ENCODE measurements at regions not wholly inside any gene's neighbourhood (a gene's known extent, or its start where the extent isn't known, plus 50 kb on each side); places are given as distances from the start of the nearest gene placed in this dataset.

DNA sequence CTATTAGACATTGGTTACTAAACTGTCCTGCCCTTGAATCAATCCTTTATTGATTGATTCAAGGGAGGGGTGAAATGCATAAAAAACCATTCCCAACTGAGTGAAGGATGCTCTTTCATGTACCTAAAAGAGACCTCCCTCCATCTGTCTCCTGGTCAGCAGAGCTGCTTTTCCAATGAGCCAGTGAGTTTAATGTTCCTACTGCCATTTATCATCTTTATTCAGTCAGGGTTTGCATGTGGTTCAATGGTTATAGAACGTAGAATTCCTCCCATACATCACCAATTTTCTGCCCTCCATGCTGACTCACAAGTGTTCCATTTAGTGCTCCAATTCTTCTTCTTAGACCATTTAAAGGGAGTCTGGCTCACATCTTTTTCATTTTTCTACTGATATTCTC, 199.1 kb upstream of the PCSK5 start:
- no peak overlapping the region for H2AFZ ChIP-seq (ENCODE audit: low read depth, low read length)
- no peak overlapping the region for H3K9ac ChIP-seq (replicated peaks; ENCODE audit: extremely low read depth, insufficient read depth, low read length)
- dilution Hi-C loops (cut with MboI; ENCODE audit: extremely low pct_ligation_motif_present, low sequenced_read_pairs), result no loop called here
- H3K27ac ChIP-seq (ENCODE audit: insufficient read depth, low read depth, low read length), result no peak overlapping the region
- no peaks in the 10 kb centered on the region for H3K9me3 ChIP-seq (replicated peaks; ENCODE audit: control insufficient read depth, insufficient read depth, low read length)
- intact Hi-C loops (cut with micrococcal nuclease), result no loop called here
- CTCF ChIA-PET, result no interaction called here
- H3K4me1 ChIP-seq (ENCODE audit: control insufficient read depth, extremely low read depth, insufficient read depth, low read length), result no peaks in the 10 kb centered on the region
- FAIRE-seq (no peak), DNase-seq (ENCODE audit: low read depth, low spot score) (no peak)
- no peak for TF ChIP-seq POLR2A (IDR thresholded peaks at IDR 0.05; ENCODE audit: low read depth, low read length)
- no peak for TF ChIP-seq MAX (IDR thresholded peaks at IDR 0.05; ENCODE audit: insufficient read depth, insufficient read length)
- no peak for TF ChIP-seq FOS (IDR thresholded peaks at IDR 0.05; ENCODE audit: borderline replicate concordance, insufficient read depth, low read length)
- TF ChIP-seq JUN (IDR thresholded peaks at IDR 0.05; ENCODE audit: borderline replicate concordance, insufficient read depth, insufficient read length, low read depth), result no peak
- TF ChIP-seq EZH2 (IDR thresholded peaks at IDR 0.05; ENCODE audit: borderline replicate concordance, low read depth, low read length, severe bottlenecking), result no peak
- no TSS peak for BruUV-seq (replicated peaks)
- H3K36me3 ChIP-seq (ENCODE audit: control insufficient read depth in 2 of 2, extremely low read depth in 1 of 2, insufficient read depth in 2 of 2, low read length in 2 of 2), result no peaks in the 10 kb centered on the region
- no peaks in the 10 kb centered on the region for H3K27me3 ChIP-seq (ENCODE audit: control insufficient read depth in 2 of 2, insufficient read depth in 2 of 2, low read length in 2 of 2)
- no peaks in the 10 kb centered on the region for H4K20me1 ChIP-seq (replicated peaks; ENCODE audit: control insufficient read depth, extremely low read depth, insufficient read depth, low read length)
- H3K79me2 ChIP-seq (ENCODE audit: control insufficient read depth, insufficient read depth, low read length), result no peaks in the 10 kb centered on the region
- H3K4me2 ChIP-seq (ENCODE audit: insufficient read depth, low read length), result no peak overlapping the region
- H3K9me1 ChIP-seq (replicated peaks; ENCODE audit: control insufficient read depth, extremely low read depth, insufficient read depth, low read length), result no peaks in the 10 kb centered on the region
- POLR2A ChIA-PET, result no interaction called here
- H3K4me3 ChIP-seq (replicated peaks in 1 of 3; ENCODE audit: insufficient read depth in 1 of 3, low read depth in 1 of 3, low read length in 3 of 3), result no peak overlapping the region

DNA sequence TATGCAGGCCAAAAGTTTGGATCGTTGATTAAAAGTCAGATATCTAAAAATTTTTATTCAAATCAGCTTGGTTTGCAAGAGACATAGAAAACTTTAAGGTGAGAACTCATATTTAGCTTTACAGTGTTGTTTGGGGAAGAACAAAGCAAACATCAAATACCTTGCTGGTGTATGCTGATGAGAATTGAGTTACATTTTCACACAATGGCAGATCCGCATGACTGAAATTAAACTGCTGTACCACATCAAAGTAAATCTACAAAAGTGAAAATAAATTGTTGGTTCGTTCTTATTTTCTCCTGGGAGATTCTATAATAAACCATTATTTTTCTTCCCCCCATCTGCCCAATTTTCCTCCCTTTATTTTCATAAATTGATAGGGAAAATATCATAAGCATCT, 198.2 kb upstream of the PCSK5 start:
- H3K9me3 ChIP-seq (replicated peaks; ENCODE audit: control insufficient read depth, insufficient read depth, low read length), result no peaks in the 10 kb centered on the region
- no peaks in the 10 kb centered on the region for H3K4me1 ChIP-seq (ENCODE audit: control insufficient read depth, extremely low read depth, insufficient read depth, low read length)
- BruUV-seq (replicated peaks), result no TSS peak
- H3K9me1 ChIP-seq (replicated peaks; ENCODE audit: control insufficient read depth, extremely low read depth, insufficient read depth, low read length), result no peaks in the 10 kb centered on the region
- H3K4me3 ChIP-seq (replicated peaks in 1 of 3; ENCODE audit: insufficient read depth in 1 of 3, low read depth in 1 of 3, low read length in 3 of 3), result no peak overlapping the region
- H3K79me2 ChIP-seq (ENCODE audit: control insufficient read depth, insufficient read depth, low read length), result no peaks in the 10 kb centered on the region
- no peak overlapping the region for H3K9ac ChIP-seq (replicated peaks; ENCODE audit: extremely low read depth, insufficient read depth, low read length)
- H2AFZ ChIP-seq (ENCODE audit: low read depth, low read length), result no peak overlapping the region
- DNase-seq (ENCODE audit: low read depth, low spot score) (no peak), FAIRE-seq (no peak)
- ChIA-PET CTCF (no interaction called here), POLR2A (no interaction called here)
- intact Hi-C loops (cut with micrococcal nuclease), result no loop called here
- H3K27me3 ChIP-seq (ENCODE audit: control insufficient read depth in 2 of 2, insufficient read depth in 2 of 2, low read length in 2 of 2), result no peaks in the 10 kb centered on the region
- dilution Hi-C loops (cut with MboI; ENCODE audit: extremely low pct_ligation_motif_present, low sequenced_read_pairs), result no loop called here
- H3K36me3 ChIP-seq (ENCODE audit: control insufficient read depth in 2 of 2, extremely low read depth in 1 of 2, insufficient read depth in 2 of 2, low read length in 2 of 2), result no peaks in the 10 kb centered on the region
- no peak overlapping the region for H3K4me2 ChIP-seq (ENCODE audit: insufficient read depth, low read length)
- TF ChIP-seq MYC (IDR thresholded peaks at IDR 0.05; ENCODE audit: low read depth, low read length) (no peak), JUN (IDR thresholded peaks at IDR 0.05; ENCODE audit: borderline replicate concordance, insufficient read depth, insufficient read length, low read depth) (no peak), EZH2 (IDR thresholded peaks at IDR 0.05; ENCODE audit: borderline replicate concordance, low read depth, low read length, severe bottlenecking) (no peak)
- TF ChIP-seq, protein P1, sequence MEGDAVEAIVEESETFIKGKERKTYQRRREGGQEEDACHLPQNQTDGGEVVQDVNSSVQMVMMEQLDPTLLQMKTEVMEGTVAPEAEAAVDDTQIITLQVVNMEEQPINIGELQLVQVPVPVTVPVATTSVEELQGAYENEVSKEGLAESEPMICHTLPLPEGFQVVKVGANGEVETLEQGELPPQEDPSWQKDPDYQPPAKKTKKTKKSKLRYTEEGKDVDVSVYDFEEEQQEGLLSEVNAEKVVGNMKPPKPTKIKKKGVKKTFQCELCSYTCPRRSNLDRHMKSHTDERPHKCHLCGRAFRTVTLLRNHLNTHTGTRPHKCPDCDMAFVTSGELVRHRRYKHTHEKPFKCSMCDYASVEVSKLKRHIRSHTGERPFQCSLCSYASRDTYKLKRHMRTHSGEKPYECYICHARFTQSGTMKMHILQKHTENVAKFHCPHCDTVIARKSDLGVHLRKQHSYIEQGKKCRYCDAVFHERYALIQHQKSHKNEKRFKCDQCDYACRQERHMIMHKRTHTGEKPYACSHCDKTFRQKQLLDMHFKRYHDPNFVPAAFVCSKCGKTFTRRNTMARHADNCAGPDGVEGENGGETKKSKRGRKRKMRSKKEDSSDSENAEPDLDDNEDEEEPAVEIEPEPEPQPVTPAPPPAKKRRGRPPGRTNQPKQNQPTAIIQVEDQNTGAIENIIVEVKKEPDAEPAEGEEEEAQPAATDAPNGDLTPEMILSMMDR (IDR thresholded peaks at IDR 0.05; ENCODE audit: extremely low read depth in 1 of 2, insufficient read depth in 1 of 2, low read depth in 1 of 2, low read length in 2 of 2), result no peak
- no peaks in the 10 kb centered on the region for H4K20me1 ChIP-seq (replicated peaks; ENCODE audit: control insufficient read depth, extremely low read depth, insufficient read depth, low read length)
- H3K27ac ChIP-seq (ENCODE audit: insufficient read depth, low read depth, low read length), result no peak overlapping the region
